WI38 (cell line): ENCODE measurements at regions not wholly inside any gene's neighbourhood (a gene's known extent, or its start where the extent isn't known, plus 50 kb on each side); places are given as distances from the start of the nearest gene placed in this dataset.

Experiments used
- H3K4me3 ChIP-seq: 2 replicates; pipeline ENCODE4 v1.5.1; 2011; ENCODE audit warnings: low read depth, mild to moderate bottlenecking, control low read depth, low read length
- CTCF ChIP-seq: IDR thresholded peaks from 2 replicates; pipeline ENCODE4 v1.5.1; 2012; ENCODE audit warnings: low read depth, mild to moderate bottlenecking, control low read depth, low read length

GRCh38 chr4:30600246-30601017 is 119.7 kb upstream of the PCDH7 start:
- H3K4me3 ChIP-seq = no peak overlapping the region
- no peak for TF ChIP-seq CTCF

- TF ChIP-seq CTCF = no peak
- no peak overlapping the region for H3K4me3 ChIP-seq
Measured at GRCh38 chr4:30601070-30601865, 118.9 kb upstream of the PCDH7 start.

- H3K4me3 ChIP-seq = no peak overlapping the region
- TF ChIP-seq CTCF = no peak
Measured at GRCh38 chr4:30605616-30606190, 114.5 kb upstream of the PCDH7 start.

- TF ChIP-seq CTCF = no peak
- H3K4me3 ChIP-seq = no peak overlapping the region
Measured at GRCh38 chr4:30610361-30610760, 109.8 kb upstream of the PCDH7 start.

GRCh38 chr4:30614771-30615170 is 105.4 kb upstream of the PCDH7 start:
- TF ChIP-seq CTCF = no peak
- H3K4me3 ChIP-seq = no peak overlapping the region

GRCh38 chr4:30616942-30617646 is 103.1 kb upstream of the PCDH7 start:
- no peak overlapping the region for H3K4me3 ChIP-seq
- TF ChIP-seq CTCF = no peak

GRCh38 chr4:30617836-30618235 is 102.3 kb upstream of the PCDH7 start:
- H3K4me3 ChIP-seq = no peak overlapping the region
- TF ChIP-seq CTCF = no peak
